ENCODE measurements at regions not wholly inside any gene's neighbourhood (a gene's known extent, or its start where the extent isn't known, plus 50 kb on each side); places are given as distances from the start of the nearest gene placed in this dataset.

DNA sequence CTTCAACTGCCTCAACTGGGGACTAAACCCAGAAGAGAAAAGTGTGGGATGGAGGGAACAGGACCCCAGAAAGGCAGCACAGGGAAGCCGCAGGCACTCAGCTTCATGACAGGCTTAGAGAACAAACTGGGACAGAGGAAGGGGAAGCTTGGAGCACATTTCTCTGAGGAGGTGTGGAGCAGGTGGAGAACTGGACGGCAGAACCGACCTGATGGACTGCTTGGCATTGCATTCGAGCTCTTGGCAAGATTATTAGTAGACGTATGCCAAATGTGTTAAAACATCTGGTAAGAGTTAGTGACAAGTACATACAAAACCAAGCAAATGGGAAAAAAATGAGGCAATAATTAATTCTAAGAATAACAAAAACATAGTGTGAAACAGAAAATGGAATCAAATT is 335.7 kb downstream of the SFMBT2 start:
- no peak for DNase-seq (ENCODE audit: extremely low spot score)
- TF ChIP-seq NFRKB (IDR thresholded peaks at IDR 0.05) (no peak), L3MBTL2 (conservative IDR thresholded peaks at IDR 0.05) (no peak), TARDBP (IDR thresholded peaks at IDR 0.05) (no peak), SUZ12 (IDR thresholded peaks at IDR 0.05) (no peak), HDGF (IDR thresholded peaks at IDR 0.05; ENCODE audit: borderline replicate concordance) (no peak), ZNF384 (IDR thresholded peaks at IDR 0.05) (no peak)
- ChIA-PET CTCF (interaction anchor here (0.6 kb wide), 1 partner anchor 47 kb away, joined by 5 read pairs; no protein-coding TSS in a partner anchor), POLR2A (no interaction called here)

DNA sequence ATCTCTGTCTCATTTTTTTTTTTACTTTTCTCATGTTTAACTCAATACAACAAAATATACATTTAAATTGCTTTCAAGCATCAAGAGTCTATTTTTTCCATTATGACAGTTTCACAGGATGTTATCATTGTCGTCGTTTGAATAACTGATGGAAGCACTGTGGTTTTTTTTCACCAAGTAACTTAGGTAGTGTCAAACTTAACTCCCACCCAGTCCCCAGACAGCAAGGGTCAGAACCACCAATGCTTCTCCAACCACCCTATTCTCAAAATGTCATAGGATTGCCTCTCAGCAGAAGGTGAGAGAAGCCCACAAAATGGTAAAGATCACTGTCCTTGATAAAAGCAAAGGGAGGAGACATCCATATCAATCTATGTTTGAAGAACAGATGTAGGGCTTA is 339.4 kb downstream of the SFMBT2 start:
- TF ChIP-seq CTBP1 (IDR thresholded peaks at IDR 0.05; ENCODE audit: borderline replicate concordance) (no peak), FOXM1 (IDR thresholded peaks at IDR 0.05; ENCODE audit: borderline replicate concordance) (no peak), FOXK2 (IDR thresholded peaks at IDR 0.05) (no peak), LEF1 (IDR thresholded peaks at IDR 0.05; ENCODE audit: borderline replicate concordance) (no peak), L3MBTL2 (conservative IDR thresholded peaks at IDR 0.05) (no peak), BHLHE40 (IDR thresholded peaks at IDR 0.05; ENCODE audit: borderline replicate concordance) (no peak), ARNT (IDR thresholded peaks at IDR 0.05) (no peak), SUZ12 (IDR thresholded peaks at IDR 0.05) (no peak), ZNF384 (IDR thresholded peaks at IDR 0.05) (no peak), HDGF (IDR thresholded peaks at IDR 0.05; ENCODE audit: borderline replicate concordance) (no peak), SP1 (IDR thresholded peaks at IDR 0.05) (no peak), ELF4 (IDR thresholded peaks at IDR 0.05) (no peak), FOXA1 (IDR thresholded peaks at IDR 0.05) (no peak)
- TF ChIP-seq, protein P1, sequence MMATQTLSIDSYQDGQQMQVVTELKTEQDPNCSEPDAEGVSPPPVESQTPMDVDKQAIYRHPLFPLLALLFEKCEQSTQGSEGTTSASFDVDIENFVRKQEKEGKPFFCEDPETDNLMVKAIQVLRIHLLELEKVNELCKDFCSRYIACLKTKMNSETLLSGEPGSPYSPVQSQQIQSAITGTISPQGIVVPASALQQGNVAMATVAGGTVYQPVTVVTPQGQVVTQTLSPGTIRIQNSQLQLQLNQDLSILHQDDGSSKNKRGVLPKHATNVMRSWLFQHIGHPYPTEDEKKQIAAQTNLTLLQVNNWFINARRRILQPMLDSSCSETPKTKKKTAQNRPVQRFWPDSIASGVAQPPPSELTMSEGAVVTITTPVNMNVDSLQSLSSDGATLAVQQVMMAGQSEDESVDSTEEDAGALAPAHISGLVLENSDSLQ (IDR thresholded peaks at IDR 0.05): no peak
- DNase-seq (ENCODE audit: extremely low spot score): no peak
- POLR2A ChIA-PET: no interaction called here
- CTCF ChIA-PET: no interaction called here

DNA sequence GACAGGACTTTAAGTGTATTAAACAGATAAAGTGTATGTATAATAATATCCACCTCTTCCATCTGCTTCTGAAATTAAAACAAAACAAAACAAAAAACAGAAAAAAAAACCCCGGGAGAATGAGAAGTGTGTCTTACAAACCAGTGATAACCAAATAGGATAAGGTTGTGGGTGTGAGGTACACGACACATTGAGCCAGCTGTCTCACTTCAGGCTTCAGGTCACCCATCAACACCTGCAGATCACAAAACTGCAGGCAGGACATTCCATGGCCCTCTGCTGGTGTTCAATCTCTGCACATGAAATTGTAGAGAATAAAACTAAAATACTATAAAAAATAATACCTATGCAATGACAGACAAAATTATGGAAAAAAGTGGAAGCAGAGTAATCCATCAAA is 339.9 kb downstream of the SFMBT2 start:
- no peak for TF ChIP-seq LEF1 (IDR thresholded peaks at IDR 0.05; ENCODE audit: borderline replicate concordance)
- TF ChIP-seq TARDBP (IDR thresholded peaks at IDR 0.05): no peak
- no peak for TF ChIP-seq SUZ12 (IDR thresholded peaks at IDR 0.05)
- TF ChIP-seq FOXK2 (IDR thresholded peaks at IDR 0.05): no peak
- no peak for TF ChIP-seq HDGF (IDR thresholded peaks at IDR 0.05; ENCODE audit: borderline replicate concordance)
- TF ChIP-seq BHLHE40 (IDR thresholded peaks at IDR 0.05; ENCODE audit: borderline replicate concordance): no peak
- TF ChIP-seq ZNF384 (IDR thresholded peaks at IDR 0.05): no peak
- no peak for TF ChIP-seq L3MBTL2 (conservative IDR thresholded peaks at IDR 0.05)
- TF ChIP-seq, protein P1 (IDR thresholded peaks at IDR 0.05): no peak
- TF ChIP-seq SP1 (IDR thresholded peaks at IDR 0.05): no peak
- no peak for TF ChIP-seq ARNT (IDR thresholded peaks at IDR 0.05)
- TF ChIP-seq FOXM1 (IDR thresholded peaks at IDR 0.05; ENCODE audit: borderline replicate concordance): no peak
- no peak for TF ChIP-seq CTBP1 (IDR thresholded peaks at IDR 0.05; ENCODE audit: borderline replicate concordance)
- no peak for TF ChIP-seq FOXA1 (IDR thresholded peaks at IDR 0.05)
- no peak for TF ChIP-seq NFRKB (IDR thresholded peaks at IDR 0.05)
- TF ChIP-seq ELF4 (IDR thresholded peaks at IDR 0.05): no peak
- no peak for DNase-seq (ENCODE audit: extremely low spot score)
- ChIA-PET CTCF (no interaction called here), POLR2A (no interaction called here)

DNA sequence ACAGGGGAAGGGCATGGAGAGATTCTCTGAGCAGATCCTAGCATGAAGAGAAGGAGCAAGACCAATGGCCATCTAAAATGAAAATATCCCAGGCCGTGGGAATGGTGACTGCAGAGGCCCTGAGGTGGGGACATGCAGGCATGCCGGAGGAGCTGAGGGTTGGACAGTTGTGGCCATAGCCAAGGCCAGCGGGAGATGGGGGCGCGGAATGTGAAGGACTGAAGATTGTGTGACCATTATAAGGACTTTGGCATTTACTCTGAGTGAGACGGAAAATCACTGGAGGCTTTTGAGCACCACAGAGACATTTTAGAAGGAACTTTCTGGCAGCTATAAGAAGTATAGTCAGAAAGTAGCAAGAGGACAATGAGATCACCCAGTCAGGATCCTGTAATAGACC is 341.1 kb downstream of the SFMBT2 start:
- TF ChIP-seq HDGF (IDR thresholded peaks at IDR 0.05; ENCODE audit: borderline replicate concordance) (no peak), LEF1 (IDR thresholded peaks at IDR 0.05; ENCODE audit: borderline replicate concordance) (no peak), ZNF384 (IDR thresholded peaks at IDR 0.05) (no peak), NFRKB (IDR thresholded peaks at IDR 0.05) (no peak), FOXM1 (IDR thresholded peaks at IDR 0.05; ENCODE audit: borderline replicate concordance) (no peak), ELF4 (IDR thresholded peaks at IDR 0.05) (no peak), FOXK2 (IDR thresholded peaks at IDR 0.05) (no peak)
- TF ChIP-seq, protein P1 (IDR thresholded peaks at IDR 0.05): no peak
- POLR2A ChIA-PET: no interaction called here
- CTCF ChIA-PET: no interaction called here
- no peak for DNase-seq (ENCODE audit: extremely low spot score)

DNA sequence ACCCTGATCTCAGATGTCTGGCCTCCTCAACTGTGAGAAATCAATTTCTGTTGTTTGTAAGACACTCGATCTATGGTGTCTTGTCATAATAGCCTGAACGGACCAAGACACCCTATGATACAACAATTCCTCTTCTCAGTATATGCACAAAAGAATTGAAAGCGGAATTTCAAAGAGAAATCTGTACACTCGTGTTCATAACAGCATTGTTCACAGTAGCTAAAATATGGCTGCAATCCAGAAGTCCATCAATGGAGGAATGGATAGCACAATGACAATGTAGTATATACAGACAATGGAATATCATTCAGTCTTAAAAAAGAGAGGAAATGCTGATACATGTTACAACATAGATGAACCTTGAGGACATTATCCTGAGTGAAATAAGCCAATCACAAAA is 354.6 kb downstream of the SFMBT2 start:
- ChIA-PET POLR2A (no interaction called here), CTCF (no interaction called here)
- no peak for TF ChIP-seq ELF4 (IDR thresholded peaks at IDR 0.05)
- TF ChIP-seq HDGF (IDR thresholded peaks at IDR 0.05; ENCODE audit: borderline replicate concordance): no peak
- TF ChIP-seq NFRKB (IDR thresholded peaks at IDR 0.05): no peak
- TF ChIP-seq BHLHE40 (IDR thresholded peaks at IDR 0.05; ENCODE audit: borderline replicate concordance): no peak
- TF ChIP-seq CTBP1 (IDR thresholded peaks at IDR 0.05; ENCODE audit: borderline replicate concordance): no peak
- TF ChIP-seq SP1 (IDR thresholded peaks at IDR 0.05): no peak
- no peak for TF ChIP-seq L3MBTL2 (conservative IDR thresholded peaks at IDR 0.05)
- no peak for TF ChIP-seq FOXM1 (IDR thresholded peaks at IDR 0.05; ENCODE audit: borderline replicate concordance)
- no peak for TF ChIP-seq ARNT (IDR thresholded peaks at IDR 0.05)
- no peak for TF ChIP-seq ZNF384 (IDR thresholded peaks at IDR 0.05)
- no peak for TF ChIP-seq FOXA1 (IDR thresholded peaks at IDR 0.05)
- no peak for TF ChIP-seq TARDBP (IDR thresholded peaks at IDR 0.05)
- no peak for TF ChIP-seq FOXK2 (IDR thresholded peaks at IDR 0.05)
- TF ChIP-seq LEF1 (IDR thresholded peaks at IDR 0.05; ENCODE audit: borderline replicate concordance): no peak
- TF ChIP-seq SUZ12 (IDR thresholded peaks at IDR 0.05): no peak
- TF ChIP-seq, protein P1 (IDR thresholded peaks at IDR 0.05): no peak
- DNase-seq (ENCODE audit: extremely low spot score): no peak

DNA sequence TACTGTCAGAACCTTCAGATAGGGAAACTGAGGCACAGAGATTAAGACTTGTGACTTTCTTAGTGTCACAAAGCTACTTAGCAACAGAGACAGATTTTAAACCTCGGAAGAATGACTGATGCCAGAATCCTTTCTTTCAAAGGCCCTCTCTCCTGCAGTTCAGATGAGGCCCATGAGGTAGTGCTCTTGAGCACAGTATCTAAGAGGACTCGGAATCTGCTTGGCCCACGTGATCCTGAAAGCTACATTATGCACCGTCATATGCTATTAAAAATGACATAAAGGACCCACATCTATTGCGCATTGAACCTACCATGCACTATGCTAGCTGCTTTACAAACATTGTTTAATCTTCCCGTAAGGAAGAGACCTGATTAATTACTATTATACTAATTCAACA is 355.9 kb downstream of the SFMBT2 start:
- POLR2A ChIA-PET: no interaction called here
- TF ChIP-seq SUZ12 (IDR thresholded peaks at IDR 0.05) (no peak), HDGF (IDR thresholded peaks at IDR 0.05; ENCODE audit: borderline replicate concordance) (no peak), ARNT (IDR thresholded peaks at IDR 0.05) (no peak), ELF4 (IDR thresholded peaks at IDR 0.05) (no peak), CTBP1 (IDR thresholded peaks at IDR 0.05; ENCODE audit: borderline replicate concordance) (no peak), LEF1 (IDR thresholded peaks at IDR 0.05; ENCODE audit: borderline replicate concordance) (no peak), NFRKB (IDR thresholded peaks at IDR 0.05) (no peak), L3MBTL2 (conservative IDR thresholded peaks at IDR 0.05) (no peak), FOXM1 (IDR thresholded peaks at IDR 0.05; ENCODE audit: borderline replicate concordance) (no peak), SP1 (IDR thresholded peaks at IDR 0.05) (no peak)
- TF ChIP-seq, protein P1 (IDR thresholded peaks at IDR 0.05): no peak
- CTCF ChIA-PET: interaction anchor here (0.7 kb wide), 1 partner anchor 417 kb away, joined by 3 read pairs; no protein-coding TSS in a partner anchor
- peak; percentile 63 for DNase-seq (ENCODE audit: extremely low spot score)

All from HEK293T (cell line).